BE2C (cell line): ENCODE measurements at regions not wholly inside any gene's neighbourhood (a gene's known extent, or its start where the extent isn't known, plus 50 kb on each side); places are given as distances from the start of the nearest gene placed in this dataset.

ENCODE experiments used
- DNase-seq: peaks from one replicate; pipeline ENCODE4 v3.0.0-alpha.2; 2020
- H3K27me3 ChIP-seq: fragments of 250-450 bp; sonication (Bioruptor Pico); 2 replicates; pipeline ENCODE4 v1.5.1; 2020; ENCODE audit warnings: mild to moderate bottlenecking
- H3K36me3 ChIP-seq: fragments of 250-450 bp; sonication (Bioruptor Pico); 2 replicates; pipeline ENCODE4 v1.5.1; 2020; ENCODE audit warnings: mild to moderate bottlenecking
- H3K4me1 ChIP-seq: fragments of 250-450 bp; sonication (Bioruptor Pico); 2 replicates; pipeline ENCODE4 v1.5.1; 2020
- H3K4me3 ChIP-seq: 2 replicates; pipeline ENCODE4 v1.5.1; 2011; ENCODE audit warnings: low read depth, low read length
- H3K9me3 ChIP-seq: fragments of 250-450 bp; sonication (Bioruptor Pico); 2 replicates; pipeline ENCODE4 v1.5.1; 2020
- TF ChIP-seq, protein P1 (sequence below): IDR thresholded peaks from 2 replicates; pipeline ENCODE4 v1.5.1; 2012; ENCODE audit warnings: mild to moderate bottlenecking, low read depth, low read length

- Histone ChIP-seq H3K4me1 (no peaks in the 10 kb centered on the region), H3K9me3 (no peaks in the 10 kb centered on the region), H3K27me3 (no peaks in the 10 kb centered on the region), H3K4me3 (no peak overlapping the region), H3K36me3 (no peaks in the 10 kb centered on the region)
- TF ChIP-seq, protein P1, sequence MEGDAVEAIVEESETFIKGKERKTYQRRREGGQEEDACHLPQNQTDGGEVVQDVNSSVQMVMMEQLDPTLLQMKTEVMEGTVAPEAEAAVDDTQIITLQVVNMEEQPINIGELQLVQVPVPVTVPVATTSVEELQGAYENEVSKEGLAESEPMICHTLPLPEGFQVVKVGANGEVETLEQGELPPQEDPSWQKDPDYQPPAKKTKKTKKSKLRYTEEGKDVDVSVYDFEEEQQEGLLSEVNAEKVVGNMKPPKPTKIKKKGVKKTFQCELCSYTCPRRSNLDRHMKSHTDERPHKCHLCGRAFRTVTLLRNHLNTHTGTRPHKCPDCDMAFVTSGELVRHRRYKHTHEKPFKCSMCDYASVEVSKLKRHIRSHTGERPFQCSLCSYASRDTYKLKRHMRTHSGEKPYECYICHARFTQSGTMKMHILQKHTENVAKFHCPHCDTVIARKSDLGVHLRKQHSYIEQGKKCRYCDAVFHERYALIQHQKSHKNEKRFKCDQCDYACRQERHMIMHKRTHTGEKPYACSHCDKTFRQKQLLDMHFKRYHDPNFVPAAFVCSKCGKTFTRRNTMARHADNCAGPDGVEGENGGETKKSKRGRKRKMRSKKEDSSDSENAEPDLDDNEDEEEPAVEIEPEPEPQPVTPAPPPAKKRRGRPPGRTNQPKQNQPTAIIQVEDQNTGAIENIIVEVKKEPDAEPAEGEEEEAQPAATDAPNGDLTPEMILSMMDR: no peak
- no peak for DNase-seq
These were observed 372.5 kb upstream of the CFAP20DC start for GRCh38 chr3:59422312-59422711.

GRCh38 chr3:59418836-59419235 lies 369.0 kb upstream of the CFAP20DC start:
- DNase-seq: no peak
- no peaks in the 10 kb centered on the region for H3K9me3 ChIP-seq
- no peaks in the 10 kb centered on the region for H3K36me3 ChIP-seq
- no peaks in the 10 kb centered on the region for H3K4me1 ChIP-seq
- TF ChIP-seq, protein P1: no peak
- H3K27me3 ChIP-seq: no peaks in the 10 kb centered on the region
- no peak overlapping the region for H3K4me3 ChIP-seq

- H3K27me3 ChIP-seq: no peaks in the 10 kb centered on the region
- DNase-seq: no peak
- TF ChIP-seq, protein P1: no peak
- H3K9me3 ChIP-seq: no peaks in the 10 kb centered on the region
- no peaks in the 10 kb centered on the region for H3K4me1 ChIP-seq
- H3K4me3 ChIP-seq: no peak overlapping the region
- H3K36me3 ChIP-seq: no peaks in the 10 kb centered on the region
These were observed 362.7 kb upstream of the CFAP20DC start for GRCh38 chr3:59412516-59412915.

GRCh38 chr3:59411694-59412093 lies 361.9 kb upstream of the CFAP20DC start:
- H3K4me3 ChIP-seq: no peak overlapping the region
- no peaks in the 10 kb centered on the region for H3K4me1 ChIP-seq
- no peaks in the 10 kb centered on the region for H3K36me3 ChIP-seq
- H3K9me3 ChIP-seq: no peaks in the 10 kb centered on the region
- H3K27me3 ChIP-seq: no peaks in the 10 kb centered on the region
- DNase-seq: no peak
- TF ChIP-seq, protein P1: no peak

DNA sequence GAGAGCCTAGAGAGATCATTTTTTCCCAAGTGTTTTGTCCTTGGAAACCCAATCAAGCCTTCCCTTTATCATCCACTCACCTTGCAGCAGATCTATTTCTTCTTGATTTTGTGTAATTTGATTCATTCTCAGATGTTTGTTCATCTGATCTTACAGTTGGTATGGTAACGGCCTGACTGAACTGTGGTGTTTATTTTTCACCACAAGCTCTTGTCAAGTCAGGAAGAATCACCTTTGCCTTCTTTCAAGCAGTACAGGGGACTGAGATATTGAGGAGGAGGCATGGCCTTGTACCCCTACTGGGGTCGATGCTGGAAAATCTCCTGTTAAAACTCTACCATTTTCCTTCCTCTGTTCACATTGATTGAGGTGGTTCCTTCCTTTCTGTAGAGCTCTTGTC lies 361.4 kb upstream of the CFAP20DC start:
- DNase-seq: no peak
- Histone ChIP-seq H3K36me3 (no peaks in the 10 kb centered on the region), H3K9me3 (no peaks in the 10 kb centered on the region), H3K4me3 (no peak overlapping the region), H3K27me3 (no peaks in the 10 kb centered on the region), H3K4me1 (no peaks in the 10 kb centered on the region)
- TF ChIP-seq, protein P1: no peak

DNA sequence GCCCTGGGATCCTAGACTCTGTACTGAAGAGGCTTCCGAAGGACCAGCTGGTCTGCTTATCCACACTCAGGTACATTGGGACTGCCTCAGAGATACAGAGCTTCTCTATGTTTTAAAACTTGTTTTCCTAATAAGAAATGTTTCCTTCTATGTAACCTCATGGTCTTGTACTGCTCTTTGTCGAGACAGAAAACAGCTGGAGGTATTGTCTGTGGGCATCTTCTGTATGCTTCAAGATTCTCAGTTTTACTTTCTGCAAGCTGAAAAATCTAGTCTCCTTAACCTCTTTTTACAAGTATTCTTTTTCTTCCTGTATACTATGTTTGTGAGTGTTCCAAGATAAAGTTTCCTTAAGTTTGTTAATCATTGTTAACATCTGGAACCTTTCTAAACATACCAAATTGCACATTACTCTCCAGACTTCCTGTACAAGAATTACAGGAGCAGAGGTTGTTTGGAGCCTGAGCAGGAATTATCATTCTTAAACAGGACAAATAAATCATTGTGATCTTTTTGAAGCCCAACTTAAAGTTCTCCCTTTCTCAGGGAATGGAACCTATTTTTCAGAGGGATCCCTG lies 358.3 kb upstream of the CFAP20DC start:
- no peak for DNase-seq
- TF ChIP-seq, protein P1: no peak
- Histone ChIP-seq H3K36me3 (no peaks in the 10 kb centered on the region), H3K27me3 (no peaks in the 10 kb centered on the region), H3K9me3 (no peaks in the 10 kb centered on the region), H3K4me3 (no peak overlapping the region), H3K4me1 (no peaks in the 10 kb centered on the region)
